SK-N-SH (cell line): ENCODE measurements at regions not wholly inside any gene's neighbourhood (a gene's known extent, or its start where the extent isn't known, plus 50 kb on each side); places are given as distances from the start of the nearest gene placed in this dataset.

Experiments used
- CTCF ChIA-PET: fragments of 300-600, 350-600 bp; formaldehyde crosslinking; extraction: SDS; loops from one replicate; lab custom pipeline; 2021; lab: Yijun Ruan, JAX
- POLR2A ChIA-PET: fragments of 350-600 bp; sonication (Branson Sonifier 250); formaldehyde crosslinking; extraction: SDS; loops from one replicate; lab custom pipeline; 2020; ENCODE audit warnings: antibody characterized with exemption, inconsistent platforms; lab: Yijun Ruan, JAX
- DNase-seq: peaks from one replicate; pipeline ENCODE4 v3.0.0; 2012
- H2AFZ ChIP-seq: fragments of 200-600 bp; sonication (generic); 2 replicates; pipeline ENCODE4 v1.8.1; 2016; ENCODE audit warnings: antibody characterized with exemption, mild to moderate bottlenecking, low read depth
- H3F3A ChIP-seq: fragments of 200-600 bp; sonication (generic); replicated peaks from 2 replicates; pipeline ENCODE3; 2016; ENCODE audit warnings: antibody characterized with exemption, mild to moderate bottlenecking; ENCODE audit not compliant: insufficient read depth
- H3K27ac ChIP-seq, 2 experiments: fragments of 200-500 bp in 1 of 2; fragments of 200-600 bp in 1 of 2; sonication (Bioruptor generic) in 1 of 2; sonication (generic), shearing (Covaris generic) in 1 of 2; 2 replicates each; pipeline versions ENCODE4 v1.5.1 to v1.6.1; 2014 to 2016; ENCODE audit warnings: low read depth in 2 of 2, inconsistent platforms in 1 of 2, low read length in 1 of 2, mild to moderate bottlenecking in 1 of 2, mixed read lengths in 1 of 2
- H3K27me3 ChIP-seq: fragments of 200-600 bp; sonication (generic), shearing (Covaris generic); 2 replicates; pipeline ENCODE4 v1.6.1; 2016; ENCODE audit warnings: mixed run types; ENCODE audit not compliant: insufficient read depth
- H3K36me3 ChIP-seq, 2 experiments: fragments of 200-500 bp in 1 of 2; fragments of 200-600 bp in 1 of 2; sonication (Bioruptor generic) in 1 of 2; sonication (generic) in 1 of 2; replicated peaks in 1 of 2; 2 replicates each; pipeline versions ENCODE3 to v1.5.1; 2014 to 2016; ENCODE audit warnings: low read length in 1 of 2, mild to moderate bottlenecking in 1 of 2; ENCODE audit not compliant: insufficient read depth in 2 of 2, control insufficient read depth in 1 of 2
- H3K4me1 ChIP-seq, 2 experiments: fragments of 200-500 bp in 1 of 2; fragments of 200-600 bp in 1 of 2; sonication (Bioruptor generic) in 1 of 2; sonication (generic), shearing (Covaris generic) in 1 of 2; 2 replicates each; pipeline versions ENCODE4 v1.5.1 to v1.6.1; 2014 to 2016; ENCODE audit warnings: low read depth in 1 of 2, low read length in 1 of 2, mixed run types in 1 of 2; ENCODE audit not compliant: insufficient read depth in 2 of 2, control insufficient read depth in 1 of 2
- H3K4me2 ChIP-seq: fragments of 200-600 bp; sonication (generic), shearing (Covaris generic); 2 replicates; pipeline ENCODE4 v1.6.1; 2017; ENCODE audit warnings: mixed run types
- H3K4me3 ChIP-seq, 2 experiments: fragments of 200-500 bp in 1 of 2; fragments of 200-600 bp in 1 of 2; sonication (Bioruptor generic) in 1 of 2; sonication (generic), shearing (Covaris generic) in 1 of 2; 2 replicates each; pipeline versions ENCODE4 v1.5.1 to v1.8.1; 2014 to 2016; ENCODE audit warnings: low read depth in 2 of 2, inconsistent platforms in 1 of 2, low read length in 1 of 2, mild to moderate bottlenecking in 1 of 2, mixed read lengths in 1 of 2, moderate library complexity in 1 of 2
- H3K79me2 ChIP-seq: fragments of 200-600 bp; sonication (generic); 2 replicates; pipeline ENCODE4 v1.8.1; 2017; ENCODE audit warnings: mild to moderate bottlenecking; ENCODE audit not compliant: insufficient read depth
- H3K9ac ChIP-seq: fragments of 200-600 bp; sonication (generic); 2 replicates; pipeline ENCODE4 v1.6.1; 2017; ENCODE audit warnings: mixed run types
- H3K9me2 ChIP-seq: fragments of 200-600 bp; sonication (generic); 2 replicates; pipeline ENCODE4 v1.6.1; 2017; ENCODE audit warnings: mixed run types
- H3K9me3 ChIP-seq: fragments of 200-600 bp; sonication (generic); 2 replicates; pipeline ENCODE4 v1.6.1; 2017; ENCODE audit warnings: mixed run types, mild to moderate bottlenecking, moderate library complexity
- H4K20me1 ChIP-seq: fragments of 200-600 bp; sonication (generic); 2 replicates; pipeline ENCODE4 v1.6.1; 2017; ENCODE audit warnings: mild to moderate bottlenecking, mixed run types; ENCODE audit not compliant: insufficient read depth
- CTCF ChIP-seq: fragments of 200-600 bp; sonication (generic); IDR thresholded peaks from 2 replicates; pipeline ENCODE4 v1.6.1; 2017; ENCODE audit warnings: antibody characterized with exemption, mild to moderate bottlenecking, moderate library complexity
- EP300 ChIP-seq, 2 experiments: IDR thresholded peaks; 2 replicates each; pipeline versions ENCODE4 v1.4.0 to v1.6.1; 2012; ENCODE audit warnings: borderline replicate concordance in 1 of 2, low read depth in 1 of 2, low read length in 1 of 2
- FOXJ3 ChIP-seq: sonication (generic); formaldehyde crosslinking; IDR thresholded peaks from 2 replicates; pipeline ENCODE4 v1.5.1; 2020; ENCODE audit warnings: mild to moderate bottlenecking, missing genetic modification reagents
- GATA2 ChIP-seq: sonication (generic); formaldehyde crosslinking; IDR thresholded peaks from 2 replicates; pipeline ENCODE4 v1.5.0; 2020; ENCODE audit warnings: mild to moderate bottlenecking, missing genetic modification reagents
- JUND ChIP-seq: IDR thresholded peaks from 2 replicates; pipeline ENCODE4 v1.4.0; 2012
- MAX ChIP-seq: IDR thresholded peaks from 2 replicates; pipeline ENCODE4 v1.4.0; 2012; ENCODE audit warnings: low read depth
- MEF2A ChIP-seq: IDR thresholded peaks from 2 replicates; pipeline ENCODE4 v1.4.0; 2012; ENCODE audit warnings: low read depth, borderline replicate concordance
- NFIC ChIP-seq: IDR thresholded peaks from 2 replicates; pipeline ENCODE4 v1.4.0; 2012; ENCODE audit warnings: borderline replicate concordance
- NRF1 ChIP-seq: IDR thresholded peaks from 2 replicates; pipeline ENCODE4 v1.6.1; 2012; ENCODE audit warnings: low read depth, mild to moderate bottlenecking, low read length
- POLR2AphosphoS5 ChIP-seq: IDR thresholded peaks from 2 replicates; pipeline ENCODE4 v1.6.1; 2012; ENCODE audit warnings: low read depth, low read length
- RCOR1 ChIP-seq: fragments of 150-350 bp; IDR thresholded peaks from 2 replicates; pipeline ENCODE4 v1.6.1; 2017; ENCODE audit warnings: antibody characterized with exemption, low read length
- SMC3 ChIP-seq: IDR thresholded peaks from 2 replicates; pipeline ENCODE4 v1.6.1; 2012; ENCODE audit warnings: low read depth, low read length, improper control_type of control experiment
- TEAD4 ChIP-seq: IDR thresholded peaks from 2 replicates; pipeline ENCODE4 v1.4.0; 2012; ENCODE audit warnings: mild to moderate bottlenecking, borderline replicate concordance; ENCODE audit not compliant: insufficient read depth
- WGBS: methylation state at CpG from one replicate; pipeline ENCODE4 v1.1.6; 2017; ENCODE audit warnings: low lambda C conversion rate; 5-methylcytosine and 5-hydroxymethylcytosine counted together
- TF ChIP-seq, protein P1 (sequence below): IDR thresholded peaks from 2 replicates; pipeline ENCODE4 v1.6.1; 2012; ENCODE audit warnings: mild to moderate bottlenecking, low read depth, low read length, moderate library complexity
- TF ChIP-seq, protein P2 (sequence below): IDR thresholded peaks from 2 replicates; pipeline ENCODE4; 2012
- TF ChIP-seq, protein P3 (sequence below): IDR thresholded peaks from 2 replicates; pipeline ENCODE4 v1.4.0; 2012; ENCODE audit warnings: low read depth, borderline replicate concordance

- TF ChIP-seq, protein P1, sequence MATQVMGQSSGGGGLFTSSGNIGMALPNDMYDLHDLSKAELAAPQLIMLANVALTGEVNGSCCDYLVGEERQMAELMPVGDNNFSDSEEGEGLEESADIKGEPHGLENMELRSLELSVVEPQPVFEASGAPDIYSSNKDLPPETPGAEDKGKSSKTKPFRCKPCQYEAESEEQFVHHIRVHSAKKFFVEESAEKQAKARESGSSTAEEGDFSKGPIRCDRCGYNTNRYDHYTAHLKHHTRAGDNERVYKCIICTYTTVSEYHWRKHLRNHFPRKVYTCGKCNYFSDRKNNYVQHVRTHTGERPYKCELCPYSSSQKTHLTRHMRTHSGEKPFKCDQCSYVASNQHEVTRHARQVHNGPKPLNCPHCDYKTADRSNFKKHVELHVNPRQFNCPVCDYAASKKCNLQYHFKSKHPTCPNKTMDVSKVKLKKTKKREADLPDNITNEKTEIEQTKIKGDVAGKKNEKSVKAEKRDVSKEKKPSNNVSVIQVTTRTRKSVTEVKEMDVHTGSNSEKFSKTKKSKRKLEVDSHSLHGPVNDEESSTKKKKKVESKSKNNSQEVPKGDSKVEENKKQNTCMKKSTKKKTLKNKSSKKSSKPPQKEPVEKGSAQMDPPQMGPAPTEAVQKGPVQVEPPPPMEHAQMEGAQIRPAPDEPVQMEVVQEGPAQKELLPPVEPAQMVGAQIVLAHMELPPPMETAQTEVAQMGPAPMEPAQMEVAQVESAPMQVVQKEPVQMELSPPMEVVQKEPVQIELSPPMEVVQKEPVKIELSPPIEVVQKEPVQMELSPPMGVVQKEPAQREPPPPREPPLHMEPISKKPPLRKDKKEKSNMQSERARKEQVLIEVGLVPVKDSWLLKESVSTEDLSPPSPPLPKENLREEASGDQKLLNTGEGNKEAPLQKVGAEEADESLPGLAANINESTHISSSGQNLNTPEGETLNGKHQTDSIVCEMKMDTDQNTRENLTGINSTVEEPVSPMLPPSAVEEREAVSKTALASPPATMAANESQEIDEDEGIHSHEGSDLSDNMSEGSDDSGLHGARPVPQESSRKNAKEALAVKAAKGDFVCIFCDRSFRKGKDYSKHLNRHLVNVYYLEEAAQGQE: no peak
- no peak for TF ChIP-seq POLR2AphosphoS5
- TF ChIP-seq JUND: no peak
These were observed 910.7 kb upstream of the FANCL start (continued) for GRCh38 chr2:59151805-59152204.

DNA sequence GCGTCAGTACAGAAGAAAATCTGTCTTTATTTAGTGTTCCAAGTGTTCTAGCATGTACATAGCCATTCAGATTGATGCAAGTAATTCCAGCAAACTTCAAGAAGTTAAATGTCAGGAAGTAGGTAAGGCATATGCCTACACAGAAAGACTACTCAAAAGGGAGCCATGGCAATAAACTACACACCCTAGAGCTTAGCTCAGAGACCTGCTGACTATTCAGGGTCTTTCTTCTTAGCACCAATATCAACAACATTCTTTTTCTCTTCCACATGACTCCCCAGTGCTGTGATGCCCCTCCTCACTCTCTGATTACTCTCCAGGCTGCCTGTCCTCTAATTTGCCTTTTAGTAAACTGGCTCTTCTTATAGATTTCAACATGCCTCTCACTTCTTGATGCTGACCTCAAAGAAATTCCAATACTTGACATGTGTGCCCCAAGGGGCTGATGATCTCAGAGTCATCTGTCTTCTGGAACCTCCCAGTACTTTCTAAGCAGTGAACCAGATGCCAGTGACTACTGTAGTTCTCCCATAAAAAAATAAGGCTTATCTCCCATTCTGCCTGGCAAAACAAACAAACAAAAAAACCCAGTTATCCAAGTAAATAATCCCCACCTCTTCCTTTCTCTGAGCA lies 909.2 kb upstream of the FANCL start:
- H2AFZ ChIP-seq: no peak overlapping the region
- TF ChIP-seq EP300 (IDR thresholded peaks at IDR 0.05; ENCODE audit: borderline replicate concordance in 1 of 2, low read depth in 1 of 2, low read length in 1 of 2) (no peak), GATA2 (CRISPR knock-in tag) (no peak), CTCF (no peak), FOXJ3 (CRISPR knock-in tag) (no peak), SMC3 (no peak), TEAD4 (no peak), NRF1 (no peak), MEF2A (no peak), RCOR1 (no peak), NFIC (no peak), MAX (no peak)
- TF ChIP-seq, protein P2, sequence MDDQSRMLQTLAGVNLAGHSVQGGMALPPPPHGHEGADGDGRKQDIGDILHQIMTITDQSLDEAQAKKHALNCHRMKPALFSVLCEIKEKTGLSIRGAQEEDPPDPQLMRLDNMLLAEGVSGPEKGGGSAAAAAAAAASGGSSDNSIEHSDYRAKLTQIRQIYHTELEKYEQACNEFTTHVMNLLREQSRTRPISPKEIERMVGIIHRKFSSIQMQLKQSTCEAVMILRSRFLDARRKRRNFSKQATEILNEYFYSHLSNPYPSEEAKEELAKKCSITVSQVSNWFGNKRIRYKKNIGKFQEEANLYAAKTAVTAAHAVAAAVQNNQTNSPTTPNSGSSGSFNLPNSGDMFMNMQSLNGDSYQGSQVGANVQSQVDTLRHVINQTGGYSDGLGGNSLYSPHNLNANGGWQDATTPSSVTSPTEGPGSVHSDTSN: no peak
- TF ChIP-seq, protein P1: no peak
- TF ChIP-seq, protein P3, sequence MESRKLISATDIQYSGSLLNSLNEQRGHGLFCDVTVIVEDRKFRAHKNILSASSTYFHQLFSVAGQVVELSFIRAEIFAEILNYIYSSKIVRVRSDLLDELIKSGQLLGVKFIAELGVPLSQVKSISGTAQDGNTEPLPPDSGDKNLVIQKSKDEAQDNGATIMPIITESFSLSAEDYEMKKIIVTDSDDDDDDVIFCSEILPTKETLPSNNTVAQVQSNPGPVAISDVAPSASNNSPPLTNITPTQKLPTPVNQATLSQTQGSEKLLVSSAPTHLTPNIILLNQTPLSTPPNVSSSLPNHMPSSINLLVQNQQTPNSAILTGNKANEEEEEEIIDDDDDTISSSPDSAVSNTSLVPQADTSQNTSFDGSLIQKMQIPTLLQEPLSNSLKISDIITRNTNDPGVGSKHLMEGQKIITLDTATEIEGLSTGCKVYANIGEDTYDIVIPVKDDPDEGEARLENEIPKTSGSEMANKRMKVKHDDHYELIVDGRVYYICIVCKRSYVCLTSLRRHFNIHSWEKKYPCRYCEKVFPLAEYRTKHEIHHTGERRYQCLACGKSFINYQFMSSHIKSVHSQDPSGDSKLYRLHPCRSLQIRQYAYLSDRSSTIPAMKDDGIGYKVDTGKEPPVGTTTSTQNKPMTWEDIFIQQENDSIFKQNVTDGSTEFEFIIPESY: no peak
- no peaks in the 10 kb centered on the region for H3K36me3 ChIP-seq
- no peaks in the 10 kb centered on the region for H3K9me3 ChIP-seq
- POLR2A ChIA-PET: no interaction called here
- CTCF ChIA-PET: no interaction called here
- H3K27me3 ChIP-seq: no peaks in the 10 kb centered on the region
- H3F3A ChIP-seq: no peaks in the 10 kb centered on the region
- DNase-seq: no peak
- 13% methylated on average over 1 of the region's 1 CpG for WGBS
- H3K27ac ChIP-seq: no peak overlapping the region
- H4K20me1 ChIP-seq: no peaks in the 10 kb centered on the region
- H3K4me3 ChIP-seq: no peak overlapping the region
- no peaks in the 10 kb centered on the region for H3K9me2 ChIP-seq
- no peak overlapping the region for H3K9ac ChIP-seq
- no peaks in the 10 kb centered on the region for H3K79me2 ChIP-seq
- H3K4me1 ChIP-seq: no peaks in the 10 kb centered on the region
- H3K4me2 ChIP-seq: no peak overlapping the region
